ENCODE measurements at regions not wholly inside any gene's neighbourhood (a gene's known extent, or its start where the extent isn't known, plus 50 kb on each side); places are given as distances from the start of the nearest gene placed in this dataset.

DNA sequence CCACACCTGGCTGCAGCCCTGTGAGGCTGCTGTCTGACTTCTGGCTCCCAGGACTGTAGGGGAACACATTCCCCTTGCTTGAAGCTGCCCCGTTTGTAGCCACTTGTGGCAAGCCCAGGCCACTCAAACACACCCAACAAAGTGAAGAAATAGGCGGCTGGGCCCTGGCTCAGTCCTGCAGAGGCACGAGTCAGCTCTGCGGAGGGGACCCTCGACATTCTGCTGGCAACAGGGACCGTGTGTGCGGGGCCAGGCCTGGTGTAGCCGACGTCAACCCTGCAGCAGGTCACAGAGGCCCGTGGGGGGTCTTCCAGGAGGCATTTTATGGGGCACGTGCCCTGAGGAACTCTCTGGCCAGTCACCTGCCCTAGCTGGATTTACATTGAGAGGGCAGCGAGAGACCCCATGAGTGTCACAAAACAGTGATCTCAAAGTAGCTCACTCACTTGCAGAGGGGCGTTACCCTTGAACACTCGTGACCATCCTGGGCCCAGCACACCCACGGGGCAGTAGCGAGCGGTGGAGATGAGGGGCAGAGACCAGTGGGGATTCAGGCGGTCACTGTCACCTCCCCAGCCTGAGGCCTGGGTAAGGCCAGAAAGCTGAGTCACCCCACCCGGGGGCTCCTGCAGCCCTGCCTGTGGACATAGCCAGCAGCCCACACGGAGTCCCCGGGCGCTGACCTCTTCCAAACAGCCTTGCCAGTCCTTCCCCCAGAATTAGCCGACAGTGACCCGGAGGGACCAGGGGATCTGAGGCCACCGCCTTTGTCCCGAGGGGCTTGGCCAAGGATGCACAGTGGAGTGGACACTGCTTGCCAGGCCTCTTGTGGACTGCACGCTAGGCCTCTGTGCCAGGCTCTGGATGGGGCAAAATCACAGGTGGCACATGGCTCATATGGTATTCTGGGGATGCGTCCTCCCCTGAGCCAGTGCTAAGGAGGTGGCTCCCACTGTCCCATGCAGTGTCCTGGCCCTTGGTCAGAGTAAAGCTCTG, 139.5 kb downstream of the CTTN start:
- no CpG with 5 or more reads among the region's 28 CpGs for WGBS (ENCODE audit: insufficient coverage, low lambda C conversion rate)
- H3K4me3 ChIP-seq (ENCODE audit: low read length), result no peak overlapping the region

DNA sequence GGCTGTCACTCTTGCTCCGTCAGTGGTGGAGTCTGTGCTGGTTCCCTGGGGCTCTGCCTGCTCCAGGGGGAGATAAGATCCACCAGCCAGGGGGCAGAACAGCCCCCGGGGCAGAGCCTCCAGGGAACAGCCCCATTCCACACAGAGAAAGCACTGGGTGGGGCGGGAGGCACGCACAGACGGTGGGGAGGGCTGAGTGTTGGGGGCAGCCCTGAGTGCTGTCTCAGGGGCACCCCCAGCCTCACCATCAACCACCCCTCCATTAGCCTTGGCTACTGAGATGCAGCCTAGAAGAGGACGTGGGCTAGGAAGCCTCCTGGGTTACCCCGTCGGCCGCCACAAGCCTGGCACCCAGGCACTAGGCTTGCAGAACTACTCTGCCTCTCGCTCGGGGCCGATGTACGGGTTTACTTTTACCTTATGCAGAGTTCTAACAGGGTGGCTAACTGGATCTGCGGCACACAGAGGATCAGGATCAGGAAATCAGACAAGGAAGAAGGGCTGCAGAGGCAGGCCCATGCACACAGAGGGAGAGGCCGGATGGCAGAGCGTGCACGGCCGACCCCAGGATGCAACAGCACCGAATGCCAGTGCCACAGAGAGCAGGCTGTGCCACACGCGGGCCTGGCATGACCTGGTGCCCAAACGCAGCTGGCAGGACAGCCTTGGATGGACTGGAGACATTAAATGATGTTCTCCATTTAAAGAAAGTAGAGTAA, 140.5 kb downstream of the CTTN start:
- no CpG with 5 or more reads among the region's 22 CpGs for WGBS (ENCODE audit: insufficient coverage, low lambda C conversion rate)
- Histone ChIP-seq H3K4me3 (ENCODE audit: low read length) (no peak overlapping the region), H3K9me3 (ENCODE audit: control insufficient read depth, low read depth, low read length) (peaks cover 3% of the 10 kb centered on the region), H3K27ac (ENCODE audit: low read length) (no peak overlapping the region), H3K36me3 (ENCODE audit: control insufficient read depth, insufficient read depth, low read length) (no peaks in the 10 kb centered on the region), H3K4me1 (ENCODE audit: control insufficient read depth, insufficient read depth, low read length) (peaks cover 7% of the 10 kb centered on the region), H3K27me3 (ENCODE audit: control insufficient read depth, insufficient read depth, low read length) (no peaks in the 10 kb centered on the region)
- no peak for DNase-seq

More for the DNA sequence above, 139.5 kb downstream of the CTTN start:
- no peak for DNase-seq
- Histone ChIP-seq H3K4me1 (ENCODE audit: control insufficient read depth, insufficient read depth, low read length) (peaks cover 7% of the 10 kb centered on the region), H3K27me3 (ENCODE audit: control insufficient read depth, insufficient read depth, low read length) (no peaks in the 10 kb centered on the region), H3K36me3 (ENCODE audit: control insufficient read depth, insufficient read depth, low read length) (no peaks in the 10 kb centered on the region), H3K9me3 (ENCODE audit: control insufficient read depth, low read depth, low read length) (peaks cover 3% of the 10 kb centered on the region), H3K27ac (ENCODE audit: low read length) (no peak overlapping the region)

DNA sequence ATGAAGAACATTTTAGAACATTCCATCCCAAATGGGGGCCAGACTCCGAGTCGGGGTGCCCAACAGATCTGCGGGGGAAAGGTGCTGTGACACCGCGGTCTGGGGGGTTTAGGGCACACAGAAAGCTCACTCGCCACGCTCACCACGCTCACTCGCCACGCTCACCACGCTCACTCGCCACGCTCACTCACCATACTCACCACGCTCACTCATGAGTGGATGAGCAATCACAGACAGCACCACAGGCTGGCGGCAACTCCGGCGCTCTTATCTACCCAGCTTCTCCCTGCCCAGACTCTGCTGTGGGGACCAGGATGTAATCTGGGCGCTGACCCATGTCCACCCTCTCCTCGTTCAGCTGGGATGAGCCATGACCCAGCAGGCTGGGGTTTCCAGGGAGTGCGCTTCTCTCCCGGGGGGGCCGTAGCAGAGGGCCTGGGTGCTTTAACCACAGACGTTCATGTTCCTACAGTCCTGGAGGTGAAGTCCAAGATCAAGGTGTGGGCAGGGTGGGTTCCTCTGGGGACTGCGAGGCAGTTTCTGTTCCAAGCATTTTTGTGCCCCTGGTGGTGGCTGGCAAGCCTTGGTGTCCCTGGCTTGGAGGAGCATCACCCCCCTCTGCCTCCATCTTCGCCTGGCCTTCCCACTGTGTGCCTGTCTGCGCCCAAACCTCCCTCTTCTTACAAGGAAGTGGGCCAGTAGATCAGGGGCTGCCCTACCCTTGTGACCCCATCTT, 141.2 kb downstream of the CTTN start:
- Histone ChIP-seq H3K4me3 (ENCODE audit: low read length) (no peak overlapping the region), H3K27ac (ENCODE audit: low read length) (no peak overlapping the region), H3K27me3 (ENCODE audit: control insufficient read depth, insufficient read depth, low read length) (no peaks in the 10 kb centered on the region), H3K9me3 (ENCODE audit: control insufficient read depth, low read depth, low read length) (peaks cover 3% of the 10 kb centered on the region), H3K4me1 (ENCODE audit: control insufficient read depth, insufficient read depth, low read length) (peaks cover 7% of the 10 kb centered on the region), H3K36me3 (ENCODE audit: control insufficient read depth, insufficient read depth, low read length) (no peaks in the 10 kb centered on the region)
- no peak for DNase-seq
- no CpG with 5 or more reads among the region's 26 CpGs for WGBS (ENCODE audit: insufficient coverage, low lambda C conversion rate)

DNA sequence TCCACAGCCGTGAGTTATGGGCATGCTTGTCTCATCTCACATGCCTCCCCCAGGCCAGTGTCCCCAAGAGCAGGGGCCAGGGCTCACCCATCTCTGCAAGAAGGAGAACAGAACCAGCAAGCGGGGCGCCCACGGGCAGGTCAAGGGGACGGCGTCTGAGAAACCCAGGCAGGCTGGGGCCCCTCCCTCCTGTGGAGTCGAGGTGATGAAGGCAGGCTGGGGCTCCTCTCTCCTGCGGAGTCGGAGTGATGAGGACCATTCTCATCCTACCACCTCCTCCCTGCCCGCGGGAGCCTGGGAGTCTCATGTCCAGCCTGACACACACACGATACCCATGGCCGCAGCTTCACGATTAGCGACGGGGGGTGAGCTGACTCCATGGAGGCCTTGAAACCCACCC, 141.9 kb downstream of the CTTN start:
- H3K27me3 ChIP-seq (ENCODE audit: control insufficient read depth, insufficient read depth, low read length), result no peaks in the 10 kb centered on the region
- no peaks in the 10 kb centered on the region for H3K36me3 ChIP-seq (ENCODE audit: control insufficient read depth, insufficient read depth, low read length)
- peaks cover 3% of the 10 kb centered on the region for H3K9me3 ChIP-seq (ENCODE audit: control insufficient read depth, low read depth, low read length)
- peaks cover 7% of the 10 kb centered on the region for H3K4me1 ChIP-seq (ENCODE audit: control insufficient read depth, insufficient read depth, low read length)
- WGBS (ENCODE audit: insufficient coverage, low lambda C conversion rate), result no CpG with 5 or more reads among the region's 16 CpGs
- no peak overlapping the region for H3K4me3 ChIP-seq (ENCODE audit: low read length)
- DNase-seq, result no peak
- H3K27ac ChIP-seq (ENCODE audit: low read length), result no peak overlapping the region

DNA sequence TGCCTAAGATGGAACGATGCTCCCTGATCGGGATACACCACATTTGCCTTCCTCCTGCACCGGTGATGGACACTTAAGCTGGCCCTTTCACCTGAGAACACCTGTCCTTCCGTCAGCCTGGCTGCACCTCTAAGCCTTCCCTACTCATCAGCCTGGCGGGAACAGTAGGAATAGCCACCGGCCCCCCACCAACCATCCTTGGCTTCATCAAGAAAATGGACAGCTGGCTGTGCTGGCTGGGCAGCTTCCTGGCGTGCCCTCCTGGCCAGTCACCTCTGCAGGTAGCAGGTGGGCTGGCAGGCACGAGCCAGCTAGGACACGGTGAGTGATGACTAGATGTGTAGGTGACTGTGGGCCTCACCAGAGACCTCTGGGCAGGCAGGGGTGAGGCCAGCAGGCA, 142.8 kb downstream of the CTTN start:
- H3K36me3 ChIP-seq (ENCODE audit: control insufficient read depth, insufficient read depth, low read length), result no peaks in the 10 kb centered on the region
- H3K27me3 ChIP-seq (ENCODE audit: control insufficient read depth, insufficient read depth, low read length), result no peaks in the 10 kb centered on the region
- no peak overlapping the region for H3K4me3 ChIP-seq (ENCODE audit: low read length)
- H3K27ac ChIP-seq (ENCODE audit: low read length), result no peak overlapping the region
- DNase-seq, result no peak
- peaks cover 3% of the 10 kb centered on the region for H3K4me1 ChIP-seq (ENCODE audit: control insufficient read depth, insufficient read depth, low read length)
- peaks cover 3% of the 10 kb centered on the region for H3K9me3 ChIP-seq (ENCODE audit: control insufficient read depth, low read depth, low read length)
- no CpG with 5 or more reads among the region's 9 CpGs for WGBS (ENCODE audit: insufficient coverage, low lambda C conversion rate)

DNA sequence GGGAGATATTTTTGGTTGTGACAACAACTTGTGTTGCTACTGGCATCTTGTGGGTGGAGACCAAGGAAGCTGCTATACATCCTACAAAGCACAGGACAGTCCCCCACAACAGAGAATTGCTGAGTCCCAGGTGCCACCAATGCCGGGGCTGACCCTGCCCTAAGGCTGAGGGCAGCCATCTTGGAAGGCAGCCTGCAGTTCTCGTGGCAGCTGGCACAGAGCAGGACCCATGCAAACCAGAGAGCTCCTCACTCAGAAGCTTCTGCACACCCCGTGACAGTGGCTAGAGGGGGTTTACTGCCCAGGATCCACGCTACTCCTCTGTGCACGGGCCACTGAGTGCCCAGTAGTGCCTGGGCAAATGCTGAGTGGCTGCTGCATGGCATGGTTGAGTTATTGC, 143.4 kb downstream of the CTTN start:
- Histone ChIP-seq H3K27ac (ENCODE audit: low read length) (no peak overlapping the region), H3K27me3 (ENCODE audit: control insufficient read depth, insufficient read depth, low read length) (no peaks in the 10 kb centered on the region), H3K36me3 (ENCODE audit: control insufficient read depth, insufficient read depth, low read length) (no peaks in the 10 kb centered on the region), H3K9me3 (ENCODE audit: control insufficient read depth, low read depth, low read length) (peaks cover 3% of the 10 kb centered on the region), H3K4me3 (ENCODE audit: low read length) (no peak overlapping the region), H3K4me1 (ENCODE audit: control insufficient read depth, insufficient read depth, low read length) (no peaks in the 10 kb centered on the region)
- DNase-seq, result no peak
- no CpG with 5 or more reads among the region's 5 CpGs for WGBS (ENCODE audit: insufficient coverage, low lambda C conversion rate)

DNA sequence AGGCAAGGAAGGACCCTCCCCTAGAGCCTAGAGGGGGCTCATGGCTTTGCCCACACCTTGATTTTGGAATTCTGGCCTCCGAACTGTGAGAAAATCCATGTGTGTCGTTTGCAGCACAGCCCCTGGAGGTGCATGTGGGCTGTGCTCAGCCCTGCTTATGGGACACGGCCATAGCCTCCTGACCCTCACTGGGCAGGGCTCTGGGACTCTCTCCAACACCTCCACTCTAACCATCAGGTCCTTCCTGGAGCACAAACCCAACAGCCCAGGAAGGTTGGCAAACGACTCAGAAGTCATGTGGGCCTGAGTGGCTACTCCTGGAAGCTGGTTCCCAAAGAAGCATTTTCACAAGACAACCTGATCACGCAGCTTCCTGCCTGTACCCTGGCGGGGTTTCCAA, 144.1 kb downstream of the CTTN start:
- DNase-seq, result no peak
- no CpG with 5 or more reads among the region's 6 CpGs for WGBS (ENCODE audit: insufficient coverage, low lambda C conversion rate)
- no peaks in the 10 kb centered on the region for H3K4me1 ChIP-seq (ENCODE audit: control insufficient read depth, insufficient read depth, low read length)
- H3K4me3 ChIP-seq (ENCODE audit: low read length), result no peak overlapping the region
- H3K9me3 ChIP-seq (ENCODE audit: control insufficient read depth, low read depth, low read length), result peaks cover 3% of the 10 kb centered on the region
- no peaks in the 10 kb centered on the region for H3K36me3 ChIP-seq (ENCODE audit: control insufficient read depth, insufficient read depth, low read length)
- no peak overlapping the region for H3K27ac ChIP-seq (ENCODE audit: low read length)
- no peaks in the 10 kb centered on the region for H3K27me3 ChIP-seq (ENCODE audit: control insufficient read depth, insufficient read depth, low read length)

DNA sequence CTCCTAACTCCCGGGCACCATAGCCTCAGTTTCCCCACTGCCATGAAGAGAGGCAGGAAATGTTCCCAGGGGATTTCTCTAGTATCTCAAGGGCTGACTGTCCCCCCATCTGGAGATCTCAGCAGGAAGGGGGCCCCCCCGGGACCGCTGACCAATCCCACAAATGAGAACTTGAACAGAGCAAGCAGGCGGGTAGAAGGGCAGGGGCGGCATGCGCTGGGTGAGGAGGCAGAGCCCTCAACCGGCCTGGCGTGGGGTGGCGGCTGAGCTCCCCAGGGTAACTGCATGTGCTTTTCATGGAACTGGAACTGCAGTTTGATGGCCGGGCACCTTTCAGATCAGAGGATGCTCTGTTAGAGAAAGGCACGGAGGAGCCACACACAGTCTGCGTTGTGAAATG, 144.5 kb downstream of the CTTN start:
- Histone ChIP-seq H3K36me3 (ENCODE audit: control insufficient read depth, insufficient read depth, low read length) (no peaks in the 10 kb centered on the region), H3K9me3 (ENCODE audit: control insufficient read depth, low read depth, low read length) (peaks cover 3% of the 10 kb centered on the region), H3K27ac (ENCODE audit: low read length) (no peak overlapping the region), H3K4me1 (ENCODE audit: control insufficient read depth, insufficient read depth, low read length) (no peaks in the 10 kb centered on the region), H3K4me3 (ENCODE audit: low read length) (no peak overlapping the region), H3K27me3 (ENCODE audit: control insufficient read depth, insufficient read depth, low read length) (no peaks in the 10 kb centered on the region)
- WGBS (ENCODE audit: insufficient coverage, low lambda C conversion rate), result no CpG with 5 or more reads among the region's 12 CpGs
- no peak for DNase-seq

DNA sequence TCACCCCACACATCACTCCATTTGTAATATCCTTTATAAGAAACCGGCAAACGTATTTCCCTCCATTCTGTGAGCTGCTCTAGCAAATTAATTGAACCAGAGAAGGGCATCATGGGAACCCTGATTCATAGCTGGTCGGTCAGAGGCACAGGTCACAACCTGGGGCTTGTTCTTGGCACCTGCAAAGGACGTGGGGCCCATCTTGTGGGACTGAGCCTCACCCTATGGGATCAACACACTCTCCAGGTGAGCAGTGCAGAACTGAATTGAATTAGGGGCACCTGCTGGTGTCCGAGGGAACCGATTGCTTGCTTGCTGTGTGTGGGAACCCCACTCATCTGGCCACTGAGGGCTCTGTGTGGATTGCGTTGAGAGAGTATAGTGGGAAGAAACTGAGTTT, 145.3 kb downstream of the CTTN start:
- H3K27ac ChIP-seq (ENCODE audit: low read length), result no peak overlapping the region
- no peak for DNase-seq
- 67% methylated on average over 1 of the region's 7 CpGs for WGBS (ENCODE audit: insufficient coverage, low lambda C conversion rate)
- no peak overlapping the region for H3K4me3 ChIP-seq (ENCODE audit: low read length)
- peaks cover 3% of the 10 kb centered on the region for H3K9me3 ChIP-seq (ENCODE audit: control insufficient read depth, low read depth, low read length)
- no peaks in the 10 kb centered on the region for H3K4me1 ChIP-seq (ENCODE audit: control insufficient read depth, insufficient read depth, low read length)
- H3K27me3 ChIP-seq (ENCODE audit: control insufficient read depth, insufficient read depth, low read length), result no peaks in the 10 kb centered on the region
- H3K36me3 ChIP-seq (ENCODE audit: control insufficient read depth, insufficient read depth, low read length), result no peaks in the 10 kb centered on the region

DNA sequence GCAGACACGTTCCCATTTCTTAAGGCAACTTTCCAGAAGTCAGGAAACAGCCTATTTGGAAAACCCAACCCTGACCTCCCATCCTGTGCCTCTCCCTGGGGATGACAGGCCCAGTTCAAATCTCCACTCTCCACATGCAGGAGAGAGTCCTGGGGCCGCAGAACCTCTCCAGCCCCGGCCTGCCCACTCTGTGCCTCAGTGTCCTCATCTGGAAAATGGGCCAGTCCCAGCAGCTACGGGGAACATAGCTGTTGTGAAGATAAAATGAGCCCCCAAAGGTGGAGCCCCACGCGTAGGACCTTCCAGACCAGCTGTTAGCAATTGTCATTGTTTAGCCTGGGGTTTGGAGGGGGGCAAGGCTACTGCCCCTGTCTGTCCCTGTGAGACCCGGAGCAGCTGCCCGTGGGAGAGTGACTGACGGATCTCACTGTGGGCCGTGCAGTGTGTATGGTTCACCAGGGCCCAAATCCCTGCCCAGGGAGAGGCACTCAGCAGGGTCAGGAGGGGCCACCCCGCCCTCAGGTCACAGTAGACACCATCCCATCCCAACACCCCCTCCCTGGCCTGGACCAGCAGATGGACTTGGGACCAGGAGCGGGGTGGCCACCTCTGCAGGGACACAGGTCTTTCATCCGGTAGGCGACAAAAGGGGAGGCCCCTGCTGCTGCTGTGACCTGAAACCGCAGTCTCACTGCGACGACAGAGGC, 145.9 kb downstream of the CTTN start:
- no peak overlapping the region for H3K4me3 ChIP-seq (ENCODE audit: low read length)
- H3K27ac ChIP-seq (ENCODE audit: low read length), result no peak overlapping the region
- no peak for DNase-seq
- whole genome bisulfite sequencing (ENCODE audit: insufficient coverage, low lambda C conversion rate), result no CpG with 5 or more reads among the region's 17 CpGs
- no peaks in the 10 kb centered on the region for H3K27me3 ChIP-seq (ENCODE audit: control insufficient read depth, insufficient read depth, low read length)
- H3K36me3 ChIP-seq (ENCODE audit: control insufficient read depth, insufficient read depth, low read length), result no peaks in the 10 kb centered on the region
- H3K4me1 ChIP-seq (ENCODE audit: control insufficient read depth, insufficient read depth, low read length), result no peaks in the 10 kb centered on the region
- H3K9me3 ChIP-seq (ENCODE audit: control insufficient read depth, low read depth, low read length), result peaks cover 3% of the 10 kb centered on the region
